H1 (cell line): ENCODE measurements at regions not wholly inside any gene's neighbourhood (a gene's known extent, or its start where the extent isn't known, plus 50 kb on each side); places are given as distances from the start of the nearest gene placed in this dataset.

Source experiments
- EGR1 ChIP-seq: IDR thresholded peaks from 2 replicates; pipeline ENCODE4 v1.6.1; 2011; ENCODE audit warnings: low read depth, low read length, borderline replicate concordance
- GTF2F1 ChIP-seq: IDR thresholded peaks from 2 replicates; pipeline ENCODE4 v1.6.1; 2012; ENCODE audit warnings: low read depth, low read length, improper control_type of control experiment, borderline replicate concordance
- KDM1A ChIP-seq: fragments of 200-600, 300-600 bp; sonication (generic); IDR thresholded peaks from 2 replicates; pipeline ENCODE4 v1.7.1; 2016; ENCODE audit warnings: mild to moderate bottlenecking, low read length, borderline replicate concordance
- MAFK ChIP-seq: IDR thresholded peaks from 2 replicates; pipeline ENCODE4 v1.6.1; 2012; ENCODE audit warnings: low read depth, mild to moderate bottlenecking, improper control_type of control experiment, low read length
- RNF2 ChIP-seq: fragments of 200-900, 300-1000 bp; sonication (generic); IDR thresholded peaks from 2 replicates; pipeline ENCODE4 v1.7.1; 2016; ENCODE audit warnings: borderline replicate concordance, low read depth, mild to moderate bottlenecking, antibody characterized with exemption, low read length; ENCODE audit not compliant: poor library complexity, severe bottlenecking; ENCODE audit errors: missing control alignments
- SP4 ChIP-seq: IDR thresholded peaks from 2 replicates; pipeline ENCODE4 v1.6.1; 2012; ENCODE audit warnings: low read length, inconsistent platforms

DNA sequence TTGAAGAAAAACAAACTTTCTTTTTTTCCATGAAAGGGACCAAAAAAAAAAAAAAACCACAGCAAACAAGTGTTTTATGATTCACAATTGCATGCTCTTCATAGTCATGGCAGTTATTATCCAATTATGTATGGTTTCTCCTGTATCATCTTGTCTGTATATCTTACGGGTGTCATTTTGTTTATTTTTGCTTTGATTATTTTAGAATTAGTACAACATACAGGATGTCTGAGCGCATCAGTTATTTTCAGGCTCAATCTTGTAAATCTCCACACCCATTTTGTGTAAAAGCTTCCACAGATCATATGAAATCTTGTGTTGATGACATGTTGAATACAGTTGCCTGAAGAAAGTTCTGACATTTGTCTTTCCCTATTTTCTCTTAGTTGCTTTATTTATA lies 280.3 kb downstream of the KLF5 start (continued):
- no peak for TF ChIP-seq RNF2
- no peak for TF ChIP-seq KDM1A
- no peak for TF ChIP-seq GTF2F1
- TF ChIP-seq SP4, result no peak
- TF ChIP-seq EGR1, result no peak
- TF ChIP-seq MAFK, result no peak
